H9 (cell line): ENCODE measurements at regions not wholly inside any gene's neighbourhood (a gene's known extent, or its start where the extent isn't known, plus 50 kb on each side); places are given as distances from the start of the nearest gene placed in this dataset.

Source experiments
- DNase-seq: peaks from one replicate; pipeline ENCODE4 v3.0.0-alpha.2; 2017
- H2AFZ ChIP-seq: one replicate; pipeline ENCODE4 v1.6.1; 2013; ENCODE audit warnings: mild to moderate bottlenecking, low read length, control low read depth, moderate library complexity
- H2AK5ac ChIP-seq: 2 replicates; pipeline ENCODE4 v1.6.1; 2013; ENCODE audit warnings: low read length, control low read depth, mixed read lengths; ENCODE audit not compliant: insufficient read length
- H2BK120ac ChIP-seq: one replicate; pipeline ENCODE4 v1.6.1; 2013; ENCODE audit warnings: low read depth, mild to moderate bottlenecking, low read length, control low read depth, inconsistent platforms; ENCODE audit not compliant: poor library complexity, severe bottlenecking
- H2BK12ac ChIP-seq: 2 replicates; pipeline ENCODE4 v1.6.1; 2013; ENCODE audit warnings: low read length, control low read depth, mixed read lengths, low read depth; ENCODE audit not compliant: insufficient read length
- H2BK15ac ChIP-seq: 2 replicates; pipeline ENCODE4 v1.6.1; 2013; ENCODE audit warnings: low read depth, low read length, control low read depth
- H2BK20ac ChIP-seq: one replicate; pipeline ENCODE4 v1.6.1; 2013; ENCODE audit warnings: low read depth, mild to moderate bottlenecking, low read length, control low read depth, inconsistent platforms; ENCODE audit not compliant: poor library complexity, severe bottlenecking
- H2BK5ac ChIP-seq: 2 replicates; pipeline ENCODE4 v1.6.1; 2013; ENCODE audit warnings: low read length, control low read depth, mixed read lengths; ENCODE audit not compliant: insufficient read length
- H3K14ac ChIP-seq: 2 replicates; pipeline ENCODE4 v1.6.1; 2013; ENCODE audit warnings: low read length, control low read depth; ENCODE audit not compliant: insufficient read depth
- H3K18ac ChIP-seq: 2 replicates; pipeline ENCODE4 v1.6.1; 2013; ENCODE audit warnings: low read depth, mild to moderate bottlenecking, mixed read lengths, low read length, control low read depth; ENCODE audit not compliant: insufficient read length
- H3K23ac ChIP-seq: 2 replicates; pipeline ENCODE4 v1.6.1; 2013; ENCODE audit warnings: low read length, control low read depth, mixed read lengths, low read depth; ENCODE audit not compliant: insufficient read length
- H3K23me2 ChIP-seq: 2 replicates; pipeline ENCODE4 v1.6.1; 2013; ENCODE audit warnings: low read depth, mild to moderate bottlenecking, mixed read lengths, low read length, control low read depth; ENCODE audit not compliant: insufficient read length, poor library complexity, severe bottlenecking
- H3K27ac ChIP-seq: 2 replicates; pipeline ENCODE4 v1.5.1; 2013; ENCODE audit warnings: low read length, control low read depth, mixed read lengths, low read depth; ENCODE audit not compliant: insufficient read length
- H3K27me3 ChIP-seq: 2 replicates; pipeline ENCODE4 v1.6.1; 2013; ENCODE audit warnings: low read length, control low read depth, inconsistent platforms; ENCODE audit not compliant: insufficient read depth
- H3K4ac ChIP-seq: 2 replicates; pipeline ENCODE4 v1.6.1; 2013; ENCODE audit warnings: low read depth, mild to moderate bottlenecking, control low read depth, inconsistent platforms, low read length, moderate library complexity
- H3K4me1 ChIP-seq: 2 replicates; pipeline ENCODE4 v1.6.1; 2013; ENCODE audit warnings: low read length, control low read depth, inconsistent platforms; ENCODE audit not compliant: insufficient read depth
- H3K4me2 ChIP-seq: 2 replicates; pipeline ENCODE4 v1.6.1; 2013; ENCODE audit warnings: low read length, control low read depth, mixed read lengths; ENCODE audit not compliant: insufficient read length, insufficient read depth
- H3K56ac ChIP-seq: 2 replicates; pipeline ENCODE4 v1.6.1; 2013; ENCODE audit warnings: low read depth, mild to moderate bottlenecking, mixed read lengths, low read length, control low read depth; ENCODE audit not compliant: insufficient read length
- H3K79me1 ChIP-seq: 2 replicates; pipeline ENCODE4 v1.6.1; 2013; ENCODE audit warnings: low read depth, mild to moderate bottlenecking, moderate library complexity, low read length, control low read depth, inconsistent platforms; ENCODE audit not compliant: insufficient read depth, poor library complexity, severe bottlenecking
- H3K79me2 ChIP-seq: 2 replicates; pipeline ENCODE4 v1.6.1; 2013; ENCODE audit warnings: low read length, control low read depth, inconsistent platforms; ENCODE audit not compliant: insufficient read depth
- H3K9ac ChIP-seq: 2 replicates; pipeline ENCODE4 v1.6.1; 2013; ENCODE audit warnings: low read length, control low read depth, mixed read lengths; ENCODE audit not compliant: insufficient read length; ENCODE audit errors: extremely low read depth
- H3K9me3 ChIP-seq: one replicate; pipeline ENCODE4 v1.6.1; 2013; ENCODE audit warnings: low read depth, low read length, inconsistent platforms; ENCODE audit not compliant: control insufficient read depth
- H3T11ph ChIP-seq: one replicate; pipeline ENCODE4 v1.6.1; 2013; ENCODE audit warnings: mild to moderate bottlenecking, low read length, control low read depth, inconsistent platforms
- H4K20me1 ChIP-seq: one replicate; pipeline ENCODE4 v1.6.1; 2013; ENCODE audit not compliant: control insufficient read depth, insufficient read length, insufficient read depth
- H4K5ac ChIP-seq: 2 replicates; pipeline ENCODE4 v1.6.1; 2013; ENCODE audit warnings: low read depth, mild to moderate bottlenecking, mixed read lengths, low read length, control low read depth; ENCODE audit not compliant: insufficient read length
- H4K8ac ChIP-seq: replicated peaks from 2 replicates; pipeline ENCODE4 v1.6.1; 2013; ENCODE audit warnings: low read length, control low read depth, mixed read lengths, low read depth; ENCODE audit not compliant: insufficient read length
- H4K91ac ChIP-seq: 2 replicates; pipeline ENCODE4 v1.6.1; 2013; ENCODE audit warnings: low read depth, mild to moderate bottlenecking, moderate library complexity, mixed read lengths, low read length, control low read depth; ENCODE audit not compliant: insufficient read length
- H3K27ac Mint-ChIP-seq, 3 experiments: 2 replicates in 2 of 3; 3 replicates in 1 of 3; pipeline ENCODE4 v1.8.0; 2020 to 2021; ENCODE audit warnings: mixed read lengths in 3 of 3, mild to moderate bottlenecking in 1 of 3, moderate library complexity in 1 of 3
- H3K27me3 Mint-ChIP-seq: 2 replicates; pipeline ENCODE4 v1.8.0; 2021; ENCODE audit warnings: low read depth, mild to moderate bottlenecking, moderate library complexity, mixed read lengths
- H3K36me3 Mint-ChIP-seq, 3 experiments: 2 replicates in 2 of 3; 3 replicates in 1 of 3; pipeline ENCODE4 v1.8.0; 2020 to 2021; ENCODE audit warnings: low read depth in 3 of 3, mixed read lengths in 3 of 3; ENCODE audit not compliant: insufficient read depth in 1 of 3
- H3K4me1 Mint-ChIP-seq, 2 experiments: 2 replicates each; pipeline ENCODE4 v1.8.0; 2020; ENCODE audit warnings: mixed read lengths in 2 of 2
- H3K4me3 Mint-ChIP-seq, 2 experiments: 2 replicates in 1 of 2; 3 replicates in 1 of 2; pipeline ENCODE4 v1.8.0; 2020 to 2021; ENCODE audit warnings: mild to moderate bottlenecking in 2 of 2, mixed read lengths in 2 of 2, moderate library complexity in 1 of 2
- H3K9me3 Mint-ChIP-seq, 2 experiments: 2 replicates in 1 of 2; 3 replicates in 1 of 2; pipeline ENCODE4 v1.8.0; 2020; ENCODE audit warnings: mild to moderate bottlenecking in 2 of 2, mixed read lengths in 2 of 2, moderate library complexity in 1 of 2
- CTCF ChIP-seq: fragments of 200-600 bp; sonication (generic); conservative IDR thresholded peaks from 3 replicates; pipeline ENCODE4 v1.8.0; 2021; ENCODE audit warnings: antibody characterized with exemption, mild to moderate bottlenecking
- WGBS: extraction: QIAGEN DNeasy Blood & Tissue Kit; methylation state at CpG from one replicate; pipeline ENCODE4 v1.1.7; 2013; ENCODE audit warnings: missing lambda C conversion rate, low lambda C conversion rate, mixed read lengths; ENCODE audit not compliant: insufficient read length; ENCODE audit errors: extremely low coverage; 5-methylcytosine and 5-hydroxymethylcytosine counted together

DNA sequence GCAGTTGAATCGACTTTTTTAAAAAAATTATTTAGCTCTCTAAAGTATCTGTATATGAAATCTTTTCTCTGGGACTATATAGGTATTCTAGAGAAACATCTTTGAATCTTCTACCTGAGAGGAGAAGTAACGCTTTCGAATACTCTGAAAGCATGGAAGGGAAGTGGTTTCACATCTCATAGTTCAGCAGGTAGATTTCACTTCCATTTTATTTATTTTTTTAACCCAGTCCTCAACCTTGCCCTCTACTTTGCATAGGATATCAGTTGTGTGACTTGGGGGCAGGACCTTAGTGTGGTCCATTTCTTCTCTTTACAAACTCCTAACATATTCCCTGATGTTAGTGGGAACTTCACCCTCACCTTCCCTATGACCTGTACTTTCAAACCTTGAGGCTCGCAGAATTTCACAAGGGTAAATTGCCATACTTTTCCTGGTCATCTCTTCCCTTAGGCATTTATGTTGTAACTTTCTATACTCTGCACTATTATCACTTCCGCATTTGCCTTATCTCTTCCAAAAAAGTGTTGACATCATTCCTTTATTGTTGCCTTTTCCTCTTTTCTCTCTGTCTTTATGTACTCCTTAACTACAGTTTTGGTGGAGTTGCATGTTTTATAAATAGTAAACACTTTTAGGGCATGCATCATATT lies 1208.5 kb upstream of the ADGRL4 start:
- H4K8ac ChIP-seq: no peak overlapping the region
- Mint-ChIP-seq H3K27me3 (no peaks in the 10 kb centered on the region), H3K4me3 (no peak overlapping the region), H3K27ac (no peak overlapping the region), H3K4me1 (peaks cover 3 to 10% of the 10 kb centered on the region in 2 experiments; a peak in 2 of 4 replicates), H3K36me3 (no peaks in the 10 kb centered on the region), H3K9me3 (no peaks in the 10 kb centered on the region; a peak in 1 of 5 replicates)
- H4K5ac ChIP-seq: no peak overlapping the region
- no peak overlapping the region for H3K56ac ChIP-seq
- H3K18ac ChIP-seq: no peak overlapping the region
- no peak for TF ChIP-seq CTCF
- H2BK5ac ChIP-seq: no peak overlapping the region
- H3K4me1 ChIP-seq: no peaks in the 10 kb centered on the region
- no peak overlapping the region for H2BK12ac ChIP-seq
- no peak overlapping the region for H3K4me2 ChIP-seq
- H3K79me1 ChIP-seq: no peaks in the 10 kb centered on the region
- no peaks in the 10 kb centered on the region for H3K23me2 ChIP-seq
- H3T11ph ChIP-seq: no peak overlapping the region
- no CpG with 5 or more reads among the region's 5 CpGs for WGBS
- no peaks in the 10 kb centered on the region for H3K27me3 ChIP-seq
- H3K9me3 ChIP-seq: no peaks in the 10 kb centered on the region
- no peak overlapping the region for H2AK5ac ChIP-seq
- no peak overlapping the region for H2AFZ ChIP-seq
- H3K79me2 ChIP-seq: no peaks in the 10 kb centered on the region
- no peak overlapping the region for H2BK15ac ChIP-seq
- no peak overlapping the region for H3K27ac ChIP-seq
- no peak overlapping the region for H3K14ac ChIP-seq
- no peak overlapping the region for H2BK20ac ChIP-seq
- H3K9ac ChIP-seq: no peak overlapping the region
- H4K20me1 ChIP-seq: no peaks in the 10 kb centered on the region
- H2BK120ac ChIP-seq: no peak overlapping the region
- no peak overlapping the region for H3K4ac ChIP-seq
- no peak for DNase-seq
- H4K91ac ChIP-seq: no peak overlapping the region
- no peak overlapping the region for H3K23ac ChIP-seq
